Neural crest cell (in vitro differentiated cells): ENCODE measurements at regions not wholly inside any gene's neighbourhood (a gene's known extent, or its start where the extent isn't known, plus 50 kb on each side); places are given as distances from the start of the nearest gene placed in this dataset.

Experiments used
- DNase-seq: peaks from one replicate; pipeline ENCODE4 v3.0.0; 2021; ENCODE audit warnings: low read depth, mixed read lengths, low spot score
- H3K27ac Mint-ChIP-seq: one replicate; pipeline ENCODE4 v1.8.0; 2021; ENCODE audit warnings: mild to moderate bottlenecking, mixed read lengths; ENCODE audit not compliant: unreplicated experiment
- H3K27me3 Mint-ChIP-seq: 2 replicates; pipeline ENCODE4 v1.8.0; 2021; ENCODE audit warnings: low read depth, mild to moderate bottlenecking, mixed read lengths
- H3K36me3 Mint-ChIP-seq: 2 replicates; pipeline ENCODE4 v1.8.0; 2021; ENCODE audit warnings: low read depth, mild to moderate bottlenecking, mixed read lengths
- H3K4me1 Mint-ChIP-seq: 2 replicates; pipeline ENCODE4 v1.8.0; 2021; ENCODE audit warnings: mixed read lengths
- H3K4me3 Mint-ChIP-seq: one replicate; pipeline ENCODE4 v1.8.0; 2021; ENCODE audit warnings: mild to moderate bottlenecking, mixed read lengths
- H3K9me3 Mint-ChIP-seq: 2 replicates; pipeline ENCODE4 v1.8.0; 2021; ENCODE audit warnings: mixed read lengths
- TF ChIP-seq, protein P1 (sequence below): fragments of 200-600 bp; sonication (generic); conservative IDR thresholded peaks from 2 replicates; pipeline ENCODE4 v1.5.0; 2021; ENCODE audit warnings: antibody characterized with exemption, mild to moderate bottlenecking

GRCh38 chr7:19930051-19930450 is 156.6 kb upstream of the TMEM196 start:
- no peak for DNase-seq
- Mint-ChIP-seq H3K27me3 (no peaks in the 10 kb centered on the region), H3K4me3 (no peak overlapping the region), H3K27ac (no peak overlapping the region), H3K36me3 (no peaks in the 10 kb centered on the region), H3K4me1 (no peaks in the 10 kb centered on the region), H3K9me3 (peaks cover 3% of the 10 kb centered on the region)
- TF ChIP-seq, protein P1, sequence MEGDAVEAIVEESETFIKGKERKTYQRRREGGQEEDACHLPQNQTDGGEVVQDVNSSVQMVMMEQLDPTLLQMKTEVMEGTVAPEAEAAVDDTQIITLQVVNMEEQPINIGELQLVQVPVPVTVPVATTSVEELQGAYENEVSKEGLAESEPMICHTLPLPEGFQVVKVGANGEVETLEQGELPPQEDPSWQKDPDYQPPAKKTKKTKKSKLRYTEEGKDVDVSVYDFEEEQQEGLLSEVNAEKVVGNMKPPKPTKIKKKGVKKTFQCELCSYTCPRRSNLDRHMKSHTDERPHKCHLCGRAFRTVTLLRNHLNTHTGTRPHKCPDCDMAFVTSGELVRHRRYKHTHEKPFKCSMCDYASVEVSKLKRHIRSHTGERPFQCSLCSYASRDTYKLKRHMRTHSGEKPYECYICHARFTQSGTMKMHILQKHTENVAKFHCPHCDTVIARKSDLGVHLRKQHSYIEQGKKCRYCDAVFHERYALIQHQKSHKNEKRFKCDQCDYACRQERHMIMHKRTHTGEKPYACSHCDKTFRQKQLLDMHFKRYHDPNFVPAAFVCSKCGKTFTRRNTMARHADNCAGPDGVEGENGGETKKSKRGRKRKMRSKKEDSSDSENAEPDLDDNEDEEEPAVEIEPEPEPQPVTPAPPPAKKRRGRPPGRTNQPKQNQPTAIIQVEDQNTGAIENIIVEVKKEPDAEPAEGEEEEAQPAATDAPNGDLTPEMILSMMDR, result no peak

- Mint-ChIP-seq H3K36me3 (no peaks in the 10 kb centered on the region), H3K27me3 (no peaks in the 10 kb centered on the region), H3K9me3 (peaks cover 3% of the 10 kb centered on the region), H3K4me1 (no peaks in the 10 kb centered on the region), H3K27ac (no peak overlapping the region), H3K4me3 (no peak overlapping the region)
- TF ChIP-seq, protein P1, result no peak
- no peak for DNase-seq
These were observed 154.8 kb upstream of the TMEM196 start for GRCh38 chr7:19928247-19928646.

DNA sequence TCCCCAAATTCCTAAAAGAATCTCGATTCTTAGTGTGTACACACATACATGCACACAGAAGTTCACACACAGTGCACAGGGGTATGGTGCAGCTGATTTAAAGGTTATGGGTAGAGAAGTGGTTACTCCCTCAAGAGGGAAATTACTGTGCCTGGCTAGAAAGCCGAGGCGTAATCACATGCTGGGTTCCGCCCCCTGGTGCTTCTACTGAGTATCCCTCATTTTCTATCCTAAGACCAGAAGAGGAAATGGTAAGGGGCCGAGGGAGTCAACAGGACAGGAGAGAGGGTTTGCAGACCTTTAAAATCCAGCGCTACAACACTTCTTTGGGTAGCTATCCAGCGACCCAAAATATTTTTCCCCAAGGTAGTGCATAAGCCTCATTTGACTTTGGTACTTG is 147.3 kb upstream of the TMEM196 start:
- H3K27me3 Mint-ChIP-seq, result no peaks in the 10 kb centered on the region
- H3K4me1 Mint-ChIP-seq, result peaks cover 11% of the 10 kb centered on the region
- no peak overlapping the region for H3K27ac Mint-ChIP-seq
- TF ChIP-seq, protein P1, result no peak
- no peaks in the 10 kb centered on the region for H3K36me3 Mint-ChIP-seq
- H3K4me3 Mint-ChIP-seq, result no peak overlapping the region
- no peaks in the 10 kb centered on the region for H3K9me3 Mint-ChIP-seq
- DNase-seq, result no peak

DNA sequence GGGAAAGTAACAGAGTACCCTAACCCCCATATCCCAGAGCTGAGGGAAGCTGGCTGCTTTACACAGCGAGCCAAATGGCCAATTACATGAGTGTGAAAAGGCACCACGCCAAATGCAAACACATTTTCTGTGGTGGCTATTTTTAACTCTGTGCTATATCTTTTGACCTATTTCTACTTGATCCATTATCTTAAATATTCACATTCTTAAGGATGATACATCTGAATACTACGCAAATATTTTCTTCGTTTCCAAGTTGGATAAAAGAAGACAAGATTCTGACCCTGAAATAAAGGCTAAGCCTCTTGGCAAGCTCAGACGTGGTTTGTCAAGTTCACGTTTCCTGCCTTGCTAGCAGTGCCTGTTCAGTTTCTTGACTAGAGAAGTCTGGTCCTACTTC is 146.7 kb upstream of the TMEM196 start:
- Mint-ChIP-seq H3K4me1 (peaks cover 17% of the 10 kb centered on the region), H3K4me3 (no peak overlapping the region), H3K36me3 (no peaks in the 10 kb centered on the region), H3K9me3 (no peaks in the 10 kb centered on the region), H3K27ac (no peak overlapping the region), H3K27me3 (no peaks in the 10 kb centered on the region)
- TF ChIP-seq, protein P1, result no peak
- DNase-seq, result no peak

GRCh38 chr7:19919261-19920095 is 146.1 kb upstream of the TMEM196 start:
- DNase-seq, result no peak
- no peaks in the 10 kb centered on the region for H3K9me3 Mint-ChIP-seq
- TF ChIP-seq, protein P1, result no peak
- no peak overlapping the region for H3K4me3 Mint-ChIP-seq
- H3K36me3 Mint-ChIP-seq, result no peaks in the 10 kb centered on the region
- H3K27ac Mint-ChIP-seq, result no peak overlapping the region
- no peaks in the 10 kb centered on the region for H3K27me3 Mint-ChIP-seq
- peaks cover 21% of the 10 kb centered on the region for H3K4me1 Mint-ChIP-seq
